K562 (cell line): ENCODE measurements at regions not wholly inside any gene's neighbourhood (a gene's known extent, or its start where the extent isn't known, plus 50 kb on each side); places are given as distances from the start of the nearest gene placed in this dataset.

ENCODE experiments used
- ATAC-seq: fragments of 200-7000 bp; cut with Tn5 transposase; 3 replicates; pipeline ENCODE4 v1.9.1; 2020; ENCODE audit warnings: moderate library complexity
- BruUV-seq: library from RNA; stranded (reverse); fragments of 400-500 nt; replicated peaks from 2 replicates; lab custom pipeline; 2021; lab: Mats Ljungman, UMichigan
- CTCF ChIA-PET: fragments of 300-600 bp; formaldehyde crosslinking; extraction: SDS; loops from one replicate; lab custom pipeline; 2021; ENCODE audit warnings: low intra/inter-chr PET ratio; lab: Yijun Ruan, JAX
- POLR2A ChIA-PET: fragments of 300-600, 350-650 bp; sonication (Branson Sonifier 250); formaldehyde crosslinking; extraction: SDS; loops from one replicate; lab custom pipeline; 2021; ENCODE audit warnings: antibody characterized with exemption, inconsistent platforms; lab: Yijun Ruan, JAX
- DNase-seq, 4 experiments: peaks; one replicate each; pipeline versions ENCODE4 v3.0.0 to v3.0.0-alpha.2; 2011 to 2018; ENCODE audit warnings: low spot score in 3 of 4, mixed read lengths in 3 of 4; ENCODE audit errors: extremely low read depth in 1 of 4
- FAIRE-seq: peaks from 2 replicates; lab custom pipeline; 2011; peaks lifted over from hg19 to GRCh38; lab: Jason Lieb, UNC
- H2AFZ ChIP-seq: 2 replicates; pipeline ENCODE4 v1.6.0; 2011; ENCODE audit warnings: low read depth, low read length, control low read depth, inconsistent platforms
- H3K27ac ChIP-seq: fragments of 200-600 bp; 3 replicates; pipeline ENCODE4 v1.8.0; 2011; ENCODE audit warnings: low read depth, mild to moderate bottlenecking, control low read depth, inconsistent platforms, low read length, moderate library complexity, mixed read lengths; ENCODE audit errors: extremely low read depth
- H3K27me3 ChIP-seq, 2 experiments: fragments of 300-600 bp in 1 of 2; 2 replicates in 1 of 2; 3 replicates in 1 of 2; pipeline versions ENCODE4 v1.6.0 to v1.8.0; 2011; ENCODE audit warnings: inconsistent platforms in 2 of 2, low read length in 2 of 2, mild to moderate bottlenecking in 1 of 2, mixed read lengths in 1 of 2, moderate library complexity in 1 of 2; ENCODE audit not compliant: control insufficient read depth in 2 of 2, insufficient read depth in 2 of 2
- H3K36me3 ChIP-seq: fragments of 300-600 bp; 3 replicates; pipeline ENCODE4 v1.8.0; 2011; ENCODE audit warnings: mild to moderate bottlenecking, low read length, inconsistent platforms; ENCODE audit not compliant: control insufficient read depth, insufficient read depth
- H3K4me1 ChIP-seq, 2 experiments: fragments of 200-600 bp in 1 of 2; replicated peaks in 1 of 2; 2 replicates in 1 of 2; 3 replicates in 1 of 2; pipeline versions ENCODE4 v1.5.1 to v1.8.0; 2011; ENCODE audit warnings: inconsistent platforms in 2 of 2, low read length in 2 of 2, mild to moderate bottlenecking in 1 of 2, mixed read lengths in 1 of 2, moderate library complexity in 1 of 2; ENCODE audit not compliant: control insufficient read depth in 2 of 2, insufficient read depth in 2 of 2
- H3K4me2 ChIP-seq: 2 replicates; pipeline ENCODE4 v1.6.1; 2011; ENCODE audit warnings: low read length, control low read depth, inconsistent platforms, mixed read lengths; ENCODE audit not compliant: insufficient read depth
- H3K4me3 ChIP-seq: fragments of 200-600 bp; sonication (generic), shearing (Covaris generic); 2 replicates; pipeline ENCODE4 v1.5.1; 2016; ENCODE audit warnings: control low read depth, inconsistent platforms
- H3K79me2 ChIP-seq: fragments of 200-600 bp; 3 replicates; pipeline ENCODE4 v1.8.0; 2011; ENCODE audit warnings: low read length, inconsistent platforms; ENCODE audit not compliant: control insufficient read depth, insufficient read depth
- H3K9ac ChIP-seq, 2 experiments: 2 replicates each; pipeline versions ENCODE4 v1.6.0 to v1.6.1; 2011; ENCODE audit warnings: low read depth in 2 of 2, low read length in 2 of 2, control low read depth in 1 of 2, inconsistent platforms in 1 of 2, mild to moderate bottlenecking in 1 of 2, mixed read lengths in 1 of 2; ENCODE audit not compliant: insufficient read depth in 1 of 2
- H3K9me1 ChIP-seq: one replicate; pipeline ENCODE4 v1.6.0; 2011; ENCODE audit warnings: inconsistent platforms, mild to moderate bottlenecking, low read length, moderate library complexity; ENCODE audit not compliant: control insufficient read depth, insufficient read depth
- H3K9me3 ChIP-seq: replicated peaks from 2 replicates; pipeline ENCODE4 v1.5.1; 2011; ENCODE audit warnings: low read depth, low read length, inconsistent platforms; ENCODE audit not compliant: control insufficient read depth, insufficient read depth
- H4K20me1 ChIP-seq: replicated peaks from 2 replicates; pipeline ENCODE4 v1.6.1; 2011; ENCODE audit warnings: low read length, inconsistent platforms, mixed read lengths; ENCODE audit not compliant: control insufficient read depth, insufficient read depth
- ARNT ChIP-seq, 2 experiments: fragments of 450-650 bp; IDR thresholded peaks; 2 replicates each; pipeline ENCODE4 v1.6.1; 2016; ENCODE audit warnings: mild to moderate bottlenecking in 1 of 2
- C11orf30 ChIP-seq: fragments of 450-650 bp; IDR thresholded peaks from 2 replicates; pipeline ENCODE4 v1.6.1; 2016; ENCODE audit warnings: low read depth, mild to moderate bottlenecking
- EGR1 ChIP-seq: fragments of 450-650 bp; conservative IDR thresholded peaks from 2 replicates; pipeline ENCODE4 v1.6.1; 2017; ENCODE audit warnings: mild to moderate bottlenecking
- HDAC3 ChIP-seq: fragments of 450-650 bp; IDR thresholded peaks from 2 replicates; pipeline ENCODE4 v1.6.1; 2018; ENCODE audit warnings: borderline replicate concordance, mild to moderate bottlenecking, moderate library complexity; ENCODE audit not compliant: partially characterized antibody
- MAFF ChIP-seq: IDR thresholded peaks from 2 replicates; pipeline ENCODE4 v1.6.1; 2012; ENCODE audit warnings: low read length, improper control_type of control experiment
- MAFG ChIP-seq: fragments of 450-650 bp; conservative IDR thresholded peaks from 2 replicates; pipeline ENCODE4 v1.6.1; 2016; ENCODE audit warnings: missing genetic modification characterization, missing compliant biosample characterization
- MAFK ChIP-seq: IDR thresholded peaks from 2 replicates; pipeline ENCODE4 v1.6.1; 2011; ENCODE audit warnings: low read length, improper control_type of control experiment
- POLR2H ChIP-seq: IDR thresholded peaks from 2 replicates; pipeline ENCODE4 v1.6.1; 2016; ENCODE audit warnings: missing genetic modification characterization, low read depth, mild to moderate bottlenecking, control low read depth, missing compliant biosample characterization, moderate library complexity
- VEZF1 ChIP-seq: fragments of 200-800 bp; sonication (Bioruptor generic); IDR thresholded peaks from 2 replicates; pipeline ENCODE4 v1.6.1; 2017; ENCODE audit warnings: missing genetic modification characterization, missing compliant biosample characterization
- ZNF316 ChIP-seq: fragments of 450-650 bp; IDR thresholded peaks from 2 replicates; pipeline ENCODE4 v1.6.1; 2016
- ZNF444 ChIP-seq: fragments of 250-450 bp; sonication (Bioruptor Pico); IDR thresholded peaks from 2 replicates; pipeline ENCODE4 v1.4.0; 2020; ENCODE audit warnings: mild to moderate bottlenecking, moderate library complexity
- WGBS: fragments of 100-300 bp; shearing (Covaris generic); methylation state at CpG from one replicate; pipeline ENCODE4 v1.1.6; 2016; ENCODE audit warnings: low coverage, mixed read lengths; ENCODE audit not compliant: insufficient coverage; ENCODE audit errors: missing lambda C conversion rate; 5-methylcytosine and 5-hydroxymethylcytosine counted together
- in situ Hi-C: fragments of 300-500 bp; cut with MboI; formaldehyde crosslinking; loops from 4 replicates; pipeline ENCODE4 v1.15.0; 2018; ENCODE audit warnings: inconsistent platforms, mixed read lengths
- intact Hi-C: fragments of 100-400 bp; cut with micrococcal nuclease; formaldehyde crosslinking; loops from 2 replicates; pipeline ENCODE4 v1.14.2; 2022

GRCh38 chr11:93940395-93940794, 80.8 kb upstream of the HEPHL1 start:
- POLR2A ChIA-PET, result no interaction called here
- 0% methylated on average over 2 of the region's 2 CpGs for WGBS
- H3K4me3 ChIP-seq, result no peak overlapping the region
- H3K36me3 ChIP-seq, result no peaks in the 10 kb centered on the region
- TF ChIP-seq POLR2H (tag), result no peak
- TF ChIP-seq VEZF1 (CRISPR knock-in tag), result no peak
- TF ChIP-seq ZNF316, result peak; percentile 72
- TF ChIP-seq MAFK, result peak; percentile 34; the same call in 1 of the 2 replicates
- no peak for TF ChIP-seq ZNF444 (CRISPR knock-in tag)
- TF ChIP-seq EGR1, result no peak
- no peak for TF ChIP-seq ARNT (IDR thresholded peaks at IDR 0.05)
- peak; percentile 55; the same call in 1 of the 2 replicates for TF ChIP-seq MAFG
- no peak for TF ChIP-seq HDAC3
- peak; percentile 54 for TF ChIP-seq MAFF
- TF ChIP-seq C11orf30, result peak; percentile 29; the same call in 1 of the 2 replicates
- TF ChIP-seq, all 486 proteins: peak for 5
- Histone ChIP-seq H3K27ac (no peak overlapping the region), H3K4me2 (no peak overlapping the region), H4K20me1 (no peaks in the 10 kb centered on the region), H2AFZ (no peak overlapping the region), H3K9me1 (no peaks in the 10 kb centered on the region), H3K4me1 (no peaks in the 10 kb centered on the region), H3K27me3 (peaks cover 0 to 5% of the 10 kb centered on the region in 2 experiments; a peak in 2 of 5 replicates), H3K79me2 (no peaks in the 10 kb centered on the region), H3K9me3 (no peaks in the 10 kb centered on the region), H3K9ac (no peak overlapping the region)
- BruUV-seq, result no TSS peak
- CTCF ChIA-PET, result no interaction called here
- DNase-seq (no peak), FAIRE-seq (no peak), ATAC-seq (no peak)
- in situ Hi-C loops (no loop called here), intact Hi-C loops (no loop called here)
